Omental fat pad (tissue), 3 donors: ENCODE measurements at regions not wholly inside any gene's neighbourhood (a gene's known extent, or its start where the extent isn't known, plus 50 kb on each side); places are given as distances from the start of the nearest gene placed in this dataset.

Experiments
- ATAC-seq: fragments of 150-250 bp; one replicate; pipeline ENCODE4 v1.9.1; 2016; ENCODE audit warnings: mild to moderate bottlenecking, moderate library complexity; ENCODE audit not compliant: low FRiP score
- DNase-seq: peaks from one replicate; pipeline ENCODE4 v3.0.0-alpha.2; 2019; ENCODE audit warnings: low spot score
- TF ChIP-seq, protein P1 (sequence below), 3 donors: fragments of 450-650 bp; IDR thresholded peaks; one replicate each; pipeline ENCODE4 v1.5.1; 2016 to 2017; ENCODE audit warnings: antibody characterized with exemption in 3 of 3, mild to moderate bottlenecking in 3 of 3, moderate library complexity in 2 of 3

DNA sequence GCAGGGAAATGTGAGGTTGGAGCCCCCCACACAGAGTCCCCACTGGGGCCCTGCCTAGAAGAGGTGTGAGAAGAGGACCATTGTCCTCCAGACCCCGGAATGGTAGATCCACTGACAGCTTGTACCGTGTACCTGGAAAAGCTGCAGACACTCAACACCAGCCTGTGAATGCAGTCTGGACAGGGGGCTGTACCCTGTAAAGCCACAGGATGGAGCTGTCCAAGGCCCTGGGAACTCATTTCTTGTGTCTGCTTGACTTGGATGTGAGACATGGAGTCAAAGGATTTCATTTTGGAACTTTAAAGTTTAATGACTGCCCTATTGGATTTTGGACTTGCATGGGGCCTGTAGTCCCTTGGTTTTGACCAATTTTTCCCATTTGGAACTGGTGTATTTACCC, 535.0 kb upstream of the MEF2C start:
- ATAC-seq = no peak
- no peak for DNase-seq
- TF ChIP-seq, protein P1, sequence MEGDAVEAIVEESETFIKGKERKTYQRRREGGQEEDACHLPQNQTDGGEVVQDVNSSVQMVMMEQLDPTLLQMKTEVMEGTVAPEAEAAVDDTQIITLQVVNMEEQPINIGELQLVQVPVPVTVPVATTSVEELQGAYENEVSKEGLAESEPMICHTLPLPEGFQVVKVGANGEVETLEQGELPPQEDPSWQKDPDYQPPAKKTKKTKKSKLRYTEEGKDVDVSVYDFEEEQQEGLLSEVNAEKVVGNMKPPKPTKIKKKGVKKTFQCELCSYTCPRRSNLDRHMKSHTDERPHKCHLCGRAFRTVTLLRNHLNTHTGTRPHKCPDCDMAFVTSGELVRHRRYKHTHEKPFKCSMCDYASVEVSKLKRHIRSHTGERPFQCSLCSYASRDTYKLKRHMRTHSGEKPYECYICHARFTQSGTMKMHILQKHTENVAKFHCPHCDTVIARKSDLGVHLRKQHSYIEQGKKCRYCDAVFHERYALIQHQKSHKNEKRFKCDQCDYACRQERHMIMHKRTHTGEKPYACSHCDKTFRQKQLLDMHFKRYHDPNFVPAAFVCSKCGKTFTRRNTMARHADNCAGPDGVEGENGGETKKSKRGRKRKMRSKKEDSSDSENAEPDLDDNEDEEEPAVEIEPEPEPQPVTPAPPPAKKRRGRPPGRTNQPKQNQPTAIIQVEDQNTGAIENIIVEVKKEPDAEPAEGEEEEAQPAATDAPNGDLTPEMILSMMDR (IDR thresholded peaks at IDR 0.05) = no peak

DNA sequence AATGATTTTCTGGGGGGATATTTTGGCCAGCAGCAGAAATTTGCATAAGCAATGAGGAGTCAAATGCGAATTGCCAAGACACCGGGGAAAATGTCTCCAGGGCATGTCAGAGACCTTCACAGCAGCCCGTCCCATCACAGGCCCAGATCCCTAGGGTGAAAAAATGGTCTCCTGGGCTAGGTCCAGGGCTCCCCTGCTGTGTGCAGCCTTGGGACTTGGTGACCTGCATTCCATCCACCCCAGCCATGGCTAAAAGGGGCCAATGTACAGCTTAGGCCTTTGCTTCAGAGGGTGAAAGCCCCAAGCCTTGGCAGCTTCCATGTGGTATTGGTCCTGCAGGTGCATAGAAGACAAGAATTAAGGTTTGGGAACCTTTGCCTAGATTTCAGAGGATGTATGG, 534.5 kb upstream of the MEF2C start:
- TF ChIP-seq, protein P1 (IDR thresholded peaks at IDR 0.05) = no peak
- ATAC-seq (no peak), DNase-seq (no peak)

DNA sequence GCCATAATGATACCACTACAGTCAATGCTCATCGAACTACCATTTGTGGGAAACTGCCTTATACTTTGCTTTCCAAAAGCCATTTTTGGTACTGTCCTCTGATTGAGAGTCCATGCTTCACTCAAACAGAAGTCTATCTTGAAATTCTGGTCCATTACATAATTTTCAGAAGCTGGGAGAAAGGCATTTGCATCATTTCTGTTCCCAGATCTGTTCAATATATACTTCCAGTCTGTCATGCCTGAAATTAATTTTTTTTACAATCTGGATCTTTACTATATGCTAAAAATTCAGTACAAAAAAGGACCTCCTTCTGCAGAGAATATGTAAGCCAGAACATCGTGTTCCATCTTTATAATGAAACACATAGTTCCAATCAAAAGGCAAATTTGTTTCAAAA, 528.9 kb upstream of the MEF2C start:
- no peak for DNase-seq
- ATAC-seq = no peak
- TF ChIP-seq, protein P1 (IDR thresholded peaks at IDR 0.05) = no peak

DNA sequence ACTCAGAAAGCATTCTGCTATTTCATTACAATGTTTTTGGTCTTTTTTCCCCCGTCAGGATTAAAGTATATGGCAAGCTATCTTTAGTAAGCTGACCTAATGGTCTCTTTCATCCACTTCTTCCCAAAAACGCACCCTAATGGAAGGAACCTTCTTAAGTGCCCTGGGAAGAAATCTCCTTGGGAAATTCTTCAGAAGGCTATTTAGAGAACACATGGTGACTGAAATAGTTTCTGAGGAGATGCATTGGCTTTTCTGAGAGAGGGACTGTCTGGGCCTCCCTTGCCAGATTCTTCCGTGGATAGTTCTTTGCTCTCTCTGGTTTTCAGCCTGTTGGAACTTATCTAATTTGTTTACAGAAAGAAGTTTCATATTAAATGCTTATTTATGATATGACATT, 524.1 kb upstream of the MEF2C start:
- DNase-seq (no peak), ATAC-seq (no peak)
- TF ChIP-seq, protein P1 (IDR thresholded peaks at IDR 0.05) = no peak

DNA sequence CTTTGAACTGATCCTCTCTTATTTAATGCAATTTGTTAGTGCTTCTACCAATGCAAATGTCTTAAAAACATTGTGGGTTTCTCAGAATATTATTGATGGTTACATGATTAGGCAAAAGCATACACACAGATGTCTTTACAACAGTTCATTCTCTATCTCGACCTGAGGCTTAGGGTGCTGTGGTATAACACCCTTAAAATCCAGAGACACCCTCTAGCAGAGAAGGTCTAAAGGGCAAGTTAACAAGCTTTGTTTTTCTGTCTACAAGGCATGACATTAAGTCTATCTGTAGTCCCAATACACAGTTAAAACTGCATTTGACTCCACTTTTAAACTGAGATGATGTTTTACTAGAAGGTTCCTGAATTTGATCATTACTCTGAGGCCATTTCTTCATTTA, 518.7 kb upstream of the MEF2C start:
- TF ChIP-seq, protein P1 (IDR thresholded peaks at IDR 0.05) = no peak
- ATAC-seq (no peak), DNase-seq (no peak)

DNA sequence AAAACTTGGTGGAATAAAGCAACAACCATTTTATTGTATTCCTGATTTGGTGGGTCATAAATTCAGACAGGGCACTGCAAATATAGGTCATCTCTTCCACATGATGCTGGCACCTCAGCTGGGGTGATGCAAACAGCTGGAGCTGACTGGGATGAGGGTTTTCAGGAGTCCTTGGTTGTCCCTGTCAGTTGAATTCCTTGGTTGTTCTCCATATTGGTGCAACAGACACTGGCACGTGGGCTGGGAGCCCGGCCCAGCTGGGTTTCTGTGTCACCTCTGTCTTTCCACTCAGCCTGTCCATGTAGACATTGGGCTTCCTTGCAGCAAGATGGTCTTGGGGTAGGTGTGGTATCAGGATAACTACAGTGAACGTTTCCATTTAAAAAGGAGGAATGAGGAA, 518.0 kb upstream of the MEF2C start:
- TF ChIP-seq, protein P1 (IDR thresholded peaks at IDR 0.05) = no peak
- ATAC-seq = no peak
- no peak for DNase-seq

DNA sequence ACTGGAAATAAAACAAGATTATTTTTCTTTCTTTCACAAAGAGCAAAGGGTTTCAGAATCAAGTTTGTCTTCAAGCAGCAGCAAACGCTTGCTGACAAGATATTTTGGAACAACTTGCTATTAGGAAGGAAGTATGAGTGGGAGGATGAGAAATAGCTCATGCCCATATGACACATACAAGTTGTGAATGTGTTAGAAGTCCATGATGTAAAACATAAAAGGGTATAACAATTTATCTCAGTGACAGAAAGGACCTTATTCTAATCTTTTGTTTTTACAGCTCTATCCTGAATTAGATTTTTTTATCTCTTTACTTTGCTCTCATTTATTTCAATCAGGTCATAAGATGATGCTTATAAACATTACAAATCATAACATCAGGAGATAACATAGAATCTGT, 516.6 kb upstream of the MEF2C start:
- DNase-seq (no peak), ATAC-seq (no peak)
- TF ChIP-seq, protein P1 (IDR thresholded peaks at IDR 0.05) = no peak
